HepG2 (cell line): ENCODE measurements at regions not wholly inside any gene's neighbourhood (a gene's known extent, or its start where the extent isn't known, plus 50 kb on each side); places are given as distances from the start of the nearest gene placed in this dataset.

Source experiments
- ATAC-seq: fragments of 200-7000 bp; cut with Tn5 transposase; 3 replicates; pipeline ENCODE4 v1.9.1; 2020; ENCODE audit warnings: mild to moderate bottlenecking, moderate library complexity
- BruUV-seq: library from RNA; stranded (reverse); fragments of 400-500 nt; replicated peaks from 2 replicates; lab custom pipeline; 2021; lab: Mats Ljungman, UMichigan
- CTCF ChIA-PET: fragments of 300-600 bp; formaldehyde crosslinking; extraction: SDS; loops from one replicate; lab custom pipeline; 2021; ENCODE audit warnings: low total read pairs, inconsistent platforms, low intra/inter-chr PET ratio; lab: Yijun Ruan, JAX
- POLR2A ChIA-PET: fragments of 350-600 bp; sonication (Branson Sonifier 250); formaldehyde crosslinking; loops from one replicate; lab custom pipeline; 2020; ENCODE audit warnings: antibody characterized with exemption, inconsistent platforms; lab: Yijun Ruan, JAX
- DNase-seq: peaks from one replicate; pipeline ENCODE4 v3.0.0-alpha.2; 2015; ENCODE audit warnings: low spot score
- FAIRE-seq: peaks from 3 replicates; lab custom pipeline; 2011; peaks lifted over from hg19 to GRCh38; lab: Jason Lieb, UNC
- H2AFZ ChIP-seq: one replicate; pipeline ENCODE4 v1.6.1; 2011; ENCODE audit warnings: low read length, inconsistent platforms
- H3K27ac ChIP-seq: fragments of 300-600 bp; 3 replicates; pipeline ENCODE4 v1.8.0; 2011; ENCODE audit warnings: mixed run types, mild to moderate bottlenecking, mixed read lengths, low read length, inconsistent platforms; ENCODE audit not compliant: insufficient read depth; ENCODE audit errors: extremely low read length
- H3K27me3 ChIP-seq, 2 experiments: fragments of 200-600 bp in 1 of 2; 2 replicates in 1 of 2; 3 replicates in 1 of 2; pipeline versions ENCODE4 v1.6.0 to v1.8.0; 2011; ENCODE audit warnings: low read length in 2 of 2, mild to moderate bottlenecking in 2 of 2, moderate library complexity in 2 of 2, inconsistent platforms in 1 of 2; ENCODE audit not compliant: insufficient read depth in 2 of 2, control insufficient read depth in 1 of 2
- H3K36me3 ChIP-seq, 2 experiments: fragments of 200-600 bp in 1 of 2; replicated peaks in 1 of 2; 2 replicates in 1 of 2; 3 replicates in 1 of 2; pipeline versions ENCODE4 v1.5.1 to v1.8.0; 2011; ENCODE audit warnings: low read length in 2 of 2, inconsistent platforms in 1 of 2; ENCODE audit not compliant: insufficient read depth in 2 of 2, control insufficient read depth in 1 of 2
- H3K4me1 ChIP-seq: 2 replicates; pipeline ENCODE4 v1.5.1; 2012; ENCODE audit warnings: low read length, inconsistent platforms; ENCODE audit not compliant: insufficient read depth
- H3K4me2 ChIP-seq: 2 replicates; pipeline ENCODE4 v1.6.0; 2011; ENCODE audit warnings: low read depth, low read length, inconsistent platforms
- H3K4me3 ChIP-seq, 3 experiments: fragments of 200-600 bp in 1 of 3; sonication (generic), shearing (Covaris generic) in 1 of 3; replicated peaks in 1 of 3; 2 replicates each; pipeline ENCODE4 v1.5.1; 2011 to 2016; ENCODE audit warnings: low read length in 3 of 3, inconsistent platforms in 2 of 3, low read depth in 2 of 3, mild to moderate bottlenecking in 2 of 3, control low read depth in 1 of 3, mixed read lengths in 1 of 3; ENCODE audit not compliant: insufficient read depth in 1 of 3
- H3K79me2 ChIP-seq: one replicate; pipeline ENCODE4 v1.6.1; 2011; ENCODE audit warnings: low read length, inconsistent platforms; ENCODE audit not compliant: insufficient read depth
- H3K9ac ChIP-seq: 2 replicates; pipeline ENCODE4 v1.6.0; 2011; ENCODE audit warnings: mild to moderate bottlenecking, low read depth, low read length, inconsistent platforms; ENCODE audit not compliant: insufficient read depth
- H3K9me3 ChIP-seq: 2 replicates; pipeline ENCODE4 v1.5.1; 2012; ENCODE audit warnings: mild to moderate bottlenecking, low read length
- H4K20me1 ChIP-seq: 2 replicates; pipeline ENCODE4 v1.6.0; 2011; ENCODE audit warnings: inconsistent platforms, mild to moderate bottlenecking, low read length, moderate library complexity; ENCODE audit not compliant: insufficient read depth
- ADNP ChIP-seq: sonication (generic); formaldehyde crosslinking; IDR thresholded peaks from 2 replicates; pipeline ENCODE4 v1.4.0; 2020; ENCODE audit warnings: missing genetic modification reagents
- HMGA1 ChIP-seq: sonication (generic); formaldehyde crosslinking; conservative IDR thresholded peaks from 2 replicates; pipeline ENCODE4 v1.4.0; 2020; ENCODE audit warnings: missing genetic modification reagents
- KIAA2018 ChIP-seq: sonication (generic); formaldehyde crosslinking; IDR thresholded peaks from 2 replicates; pipeline ENCODE4 v1.5.0; 2020; ENCODE audit warnings: mild to moderate bottlenecking, missing genetic modification reagents, borderline replicate concordance
- LRRFIP1 ChIP-seq: sonication (generic); formaldehyde crosslinking; conservative IDR thresholded peaks from 2 replicates; pipeline ENCODE4 v1.4.0; 2020; ENCODE audit warnings: missing genetic modification reagents
- TBP ChIP-seq: sonication (generic); formaldehyde crosslinking; IDR thresholded peaks from 2 replicates; pipeline ENCODE4 v1.5.0; 2020; ENCODE audit warnings: missing genetic modification reagents
- ZBTB46 ChIP-seq: sonication (generic); formaldehyde crosslinking; IDR thresholded peaks from 2 replicates; pipeline ENCODE4 v1.4.0; 2020; ENCODE audit warnings: mild to moderate bottlenecking, missing genetic modification reagents, borderline replicate concordance
- WGBS: methylation state at CpG from one replicate; pipeline ENCODE4 v1.1.6; 2017; ENCODE audit warnings: low lambda C conversion rate; 5-methylcytosine and 5-hydroxymethylcytosine counted together
- in situ Hi-C: cut with HindIII; loops from 2 replicates; pipeline ENCODE4 v1.10.0; 2017; ENCODE audit warnings: low pct_unique_long_range_greater_than_20kb; ENCODE audit not compliant: extremely low pct_ligation_motif_present
- intact Hi-C: fragments of 100-400 bp; cut with micrococcal nuclease; formaldehyde crosslinking; loops from one replicate; pipeline ENCODE4 v1.10.0; 2022; ENCODE audit not compliant: unreplicated experiment

- no peak overlapping the region for H3K27ac ChIP-seq
- in situ Hi-C loops, result no loop called here
- H2AFZ ChIP-seq, result no peak overlapping the region
- H3K4me3 ChIP-seq, result no peak overlapping the region
- ATAC-seq (no peak), FAIRE-seq (no peak), DNase-seq (no peak)
- H3K4me2 ChIP-seq, result no peak overlapping the region
- H3K9ac ChIP-seq, result no peak overlapping the region
- peaks cover 0 to 10% of the 10 kb centered on the region in 2 experiments; a peak in 1 of 5 replicates for H3K27me3 ChIP-seq
- no peaks in the 10 kb centered on the region for H3K4me1 ChIP-seq
- CTCF ChIA-PET, result no interaction called here
- intact Hi-C loops, result no loop called here
- TF ChIP-seq ADNP (CRISPR knock-in tag) (no peak), LRRFIP1 (no peak), TBP (CRISPR knock-in tag) (no peak), HMGA1 (CRISPR knock-in tag) (no peak), ZBTB46 (CRISPR knock-in tag) (no peak), KIAA2018 (CRISPR knock-in tag) (no peak)
- H3K79me2 ChIP-seq, result no peaks in the 10 kb centered on the region
- H3K9me3 ChIP-seq, result no peaks in the 10 kb centered on the region
- WGBS, result 0% methylated on average over 2 of the region's 3 CpGs
- POLR2A ChIA-PET, result no interaction called here
- BruUV-seq, result no TSS peak
- H3K36me3 ChIP-seq, result no peaks in the 10 kb centered on the region
- H4K20me1 ChIP-seq, result no peaks in the 10 kb centered on the region
These were observed 137.5 kb downstream of the C5orf15 start for GRCh38 chr5:133830911-133831310.
